ENCODE measurements at regions not wholly inside any gene's neighbourhood (a gene's known extent, or its start where the extent isn't known, plus 50 kb on each side); places are given as distances from the start of the nearest gene placed in this dataset.
"Not testable (repeated sequence)": the region's sequence is repeated elsewhere in the genome, so short reads cannot be mapped to it uniquely, and the experiment has no call there.

- DNase-seq, result no peak
- no peaks in the 10 kb centered on the region for H3K36me3 Mint-ChIP-seq
- no peaks in the 10 kb centered on the region for H3K9me3 Mint-ChIP-seq
- no peaks in the 10 kb centered on the region for H3K4me1 Mint-ChIP-seq
- POLR2A ChIA-PET, result no interaction called here
- H3K27ac Mint-ChIP-seq, result no peak overlapping the region
- no peak for ATAC-seq (ENCODE audit: low read depth)
- H3K27me3 Mint-ChIP-seq, result no peaks in the 10 kb centered on the region
- no peak overlapping the region for H3K4me3 Mint-ChIP-seq
Observed at GRCh38 chr16:65722429-65722828, 600.6 kb upstream of the CDH11 start.

GRCh38 chr16:65717846-65718245 lies 596.0 kb upstream of the CDH11 start:
- POLR2A ChIA-PET, result no interaction called here
- no peaks in the 10 kb centered on the region for H3K27me3 Mint-ChIP-seq
- DNase-seq (no peak), ATAC-seq (ENCODE audit: low read depth) (no peak)
- no peaks in the 10 kb centered on the region for H3K4me1 Mint-ChIP-seq
- no peaks in the 10 kb centered on the region for H3K9me3 Mint-ChIP-seq
- H3K36me3 Mint-ChIP-seq, result no peaks in the 10 kb centered on the region
- no peak overlapping the region for H3K27ac Mint-ChIP-seq
- H3K4me3 Mint-ChIP-seq, result no peak overlapping the region

GRCh38 chr16:65716737-65717700 lies 595.2 kb upstream of the CDH11 start:
- H3K4me1 Mint-ChIP-seq, result no peaks in the 10 kb centered on the region
- H3K27ac Mint-ChIP-seq, result no peak overlapping the region
- no peaks in the 10 kb centered on the region for H3K9me3 Mint-ChIP-seq
- no peak overlapping the region for H3K4me3 Mint-ChIP-seq
- ATAC-seq (ENCODE audit: low read depth) (no peak), DNase-seq (no peak)
- POLR2A ChIA-PET, result no interaction called here
- H3K27me3 Mint-ChIP-seq, result no peaks in the 10 kb centered on the region
- no peaks in the 10 kb centered on the region for H3K36me3 Mint-ChIP-seq

- Mint-ChIP-seq H3K27ac (no peak overlapping the region), H3K9me3 (no peaks in the 10 kb centered on the region), H3K4me3 (no peak overlapping the region), H3K27me3 (no peaks in the 10 kb centered on the region), H3K36me3 (no peaks in the 10 kb centered on the region), H3K4me1 (no peaks in the 10 kb centered on the region)
- DNase-seq (no peak), ATAC-seq (ENCODE audit: low read depth) (no peak)
- POLR2A ChIA-PET, result no interaction called here
Observed at GRCh38 chr16:65713181-65713808, 591.4 kb upstream of the CDH11 start.

- peaks cover 6% of the 10 kb centered on the region for H3K9me3 Mint-ChIP-seq
- no peak overlapping the region for H3K4me3 Mint-ChIP-seq
- H3K4me1 Mint-ChIP-seq, result no peaks in the 10 kb centered on the region
- H3K27ac Mint-ChIP-seq, result no peak overlapping the region
- ATAC-seq (ENCODE audit: low read depth), result no peak
- POLR2A ChIA-PET, result no interaction called here
- H3K27me3 Mint-ChIP-seq, result no peaks in the 10 kb centered on the region
- no peak for DNase-seq
- H3K36me3 Mint-ChIP-seq, result no peaks in the 10 kb centered on the region
Observed at GRCh38 chr16:65710107-65710506, 588.2 kb upstream of the CDH11 start.

DNA sequence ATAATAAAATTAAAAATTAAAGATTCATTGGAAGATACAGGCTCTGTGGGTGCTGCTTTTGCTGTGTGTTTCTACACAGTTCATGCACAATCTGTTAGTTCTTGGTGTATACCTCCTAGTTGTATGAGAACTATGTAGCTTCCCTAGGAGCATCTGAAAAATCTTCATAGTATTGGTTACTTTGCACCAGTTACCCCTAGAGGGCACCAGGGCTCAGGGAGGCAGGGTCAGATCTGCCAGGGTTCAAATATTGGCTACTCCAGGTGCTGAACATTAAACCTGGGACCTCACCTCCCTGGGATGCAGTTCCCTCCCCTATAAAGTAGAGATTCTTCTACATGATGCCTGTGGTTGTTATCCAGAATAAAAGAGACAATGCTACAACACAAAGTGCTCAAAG lies 583.0 kb upstream of the CDH11 start:
- H3K4me3 Mint-ChIP-seq, result no peak overlapping the region
- no peaks in the 10 kb centered on the region for H3K27me3 Mint-ChIP-seq
- POLR2A ChIA-PET, result no interaction called here
- H3K27ac Mint-ChIP-seq, result no peak overlapping the region
- no peaks in the 10 kb centered on the region for H3K36me3 Mint-ChIP-seq
- no peak for DNase-seq
- no peaks in the 10 kb centered on the region for H3K4me1 Mint-ChIP-seq
- no peak for ATAC-seq (ENCODE audit: low read depth)
- peaks cover 9% of the 10 kb centered on the region for H3K9me3 Mint-ChIP-seq

GRCh38 chr16:65702707-65703402 lies 581.0 kb upstream of the CDH11 start:
- H3K27ac Mint-ChIP-seq, result no peak overlapping the region
- ATAC-seq (ENCODE audit: low read depth), result no peak
- no peaks in the 10 kb centered on the region for H3K36me3 Mint-ChIP-seq

DNA sequence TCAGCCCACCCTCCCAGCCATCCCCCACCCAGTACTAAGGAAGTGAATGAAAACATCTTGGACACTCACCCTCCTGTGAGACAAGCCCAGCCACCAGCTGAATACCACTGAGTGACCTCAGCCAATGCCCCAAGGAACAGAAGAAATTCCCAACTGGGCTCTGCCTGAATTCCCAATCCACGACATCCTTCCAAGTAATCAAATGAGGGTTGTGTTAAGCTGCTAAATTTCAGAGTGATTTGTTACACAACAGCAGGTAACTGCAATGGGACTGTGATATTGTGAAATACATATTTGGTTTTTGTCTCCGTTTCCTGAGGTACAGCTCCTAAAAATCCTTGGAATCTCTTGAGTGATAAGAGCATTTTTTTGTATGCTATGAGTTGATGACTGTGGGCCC lies 578.7 kb upstream of the CDH11 start:
- no peak overlapping the region for H3K4me3 Mint-ChIP-seq
- no peaks in the 10 kb centered on the region for H3K27me3 Mint-ChIP-seq
- DNase-seq, result no peak
- no peak overlapping the region for H3K27ac Mint-ChIP-seq
- POLR2A ChIA-PET, result no interaction called here
- no peak for ATAC-seq (ENCODE audit: low read depth)
- no peaks in the 10 kb centered on the region for H3K4me1 Mint-ChIP-seq
- peaks cover 7% of the 10 kb centered on the region for H3K9me3 Mint-ChIP-seq
- H3K36me3 Mint-ChIP-seq, result no peaks in the 10 kb centered on the region

More at GRCh38 chr16:65702707-65703402, 581.0 kb upstream of the CDH11 start:
- Mint-ChIP-seq H3K4me1 (no peaks in the 10 kb centered on the region), H3K9me3 (peaks cover 9% of the 10 kb centered on the region), H3K27me3 (no peaks in the 10 kb centered on the region), H3K4me3 (no peak overlapping the region)
- no peak for DNase-seq
- POLR2A ChIA-PET, result no interaction called here

- Mint-ChIP-seq H3K27me3 (no peaks in the 10 kb centered on the region), H3K4me1 (no peaks in the 10 kb centered on the region), H3K4me3 (no peak overlapping the region), H3K27ac (no peak overlapping the region), H3K9me3 (peaks cover 7% of the 10 kb centered on the region), H3K36me3 (no peaks in the 10 kb centered on the region)
- ATAC-seq (ENCODE audit: low read depth) (no peak), DNase-seq (no peak)
- POLR2A ChIA-PET, result no interaction called here
Observed at GRCh38 chr16:65698791-65699321, 577.0 kb upstream of the CDH11 start.

GRCh38 chr16:65697521-65697920 lies 575.7 kb upstream of the CDH11 start:
- Mint-ChIP-seq H3K36me3 (no peaks in the 10 kb centered on the region), H3K9me3 (peaks cover 5% of the 10 kb centered on the region), H3K4me1 (no peaks in the 10 kb centered on the region), H3K27ac (no peak overlapping the region), H3K4me3 (no peak overlapping the region), H3K27me3 (no peaks in the 10 kb centered on the region)
- POLR2A ChIA-PET, result no interaction called here
- ATAC-seq (ENCODE audit: low read depth) (no peak), DNase-seq (no peak)

- H3K9me3 Mint-ChIP-seq, result peaks cover 5% of the 10 kb centered on the region
- no peak for ATAC-seq (ENCODE audit: low read depth)
- DNase-seq, result no peak
- H3K36me3 Mint-ChIP-seq, result no peaks in the 10 kb centered on the region
- H3K4me3 Mint-ChIP-seq, result no peak overlapping the region
- no peaks in the 10 kb centered on the region for H3K27me3 Mint-ChIP-seq
- POLR2A ChIA-PET, result no interaction called here
- no peak overlapping the region for H3K27ac Mint-ChIP-seq
- H3K4me1 Mint-ChIP-seq, result no peaks in the 10 kb centered on the region
Observed at GRCh38 chr16:65697065-65697464, 575.2 kb upstream of the CDH11 start.

GRCh38 chr16:65691846-65692245 lies 570.0 kb upstream of the CDH11 start:
- DNase-seq; H3K4me3 Mint-ChIP-seq; H3K36me3 Mint-ChIP-seq; H3K27ac Mint-ChIP-seq; H3K9me3 Mint-ChIP-seq; H3K27me3 Mint-ChIP-seq; POLR2A ChIA-PET; H3K4me1 Mint-ChIP-seq; ATAC-seq (ENCODE audit: low read depth): not testable (repeated sequence)

- Mint-ChIP-seq H3K27ac (no peak overlapping the region), H3K9me3 (peaks cover 2% of the 10 kb centered on the region), H3K27me3 (no peaks in the 10 kb centered on the region), H3K4me3 (no peak overlapping the region), H3K36me3 (no peaks in the 10 kb centered on the region), H3K4me1 (no peaks in the 10 kb centered on the region)
- ATAC-seq (ENCODE audit: low read depth) (no peak), DNase-seq (no peak)
- POLR2A ChIA-PET, result no interaction called here
Observed at GRCh38 chr16:65689726-65690125, 567.9 kb upstream of the CDH11 start.

Data from activated naive CD8-positive, alpha-beta T cell treated with anti-CD3 and anti-CD28 coated beads, Interleukin-2, amount 10 ng/mL, durations not matched to agents 7 days and 5 days (primary cell).